A673 (cell line): ENCODE measurements at regions not wholly inside any gene's neighbourhood (a gene's known extent, or its start where the extent isn't known, plus 50 kb on each side); places are given as distances from the start of the nearest gene placed in this dataset.

Experiments used
- CTCF ChIP-seq: fragments of 300-800, 200-600 bp; sonication (generic); conservative IDR thresholded peaks from 2 replicates; pipeline ENCODE4 v1.5.1; 2017; ENCODE audit warnings: low read depth, mild to moderate bottlenecking, antibody characterized with exemption, low read length, moderate library complexity, mixed read lengths
- EZH2 ChIP-seq: fragments of 200-600 bp; sonication (generic); IDR thresholded peaks from 2 replicates; pipeline ENCODE4 v1.6.1; 2017; ENCODE audit warnings: borderline replicate concordance, low read depth, mild to moderate bottlenecking, mixed read lengths, antibody characterized with exemption, low read length; ENCODE audit not compliant: poor library complexity, severe bottlenecking

- TF ChIP-seq CTCF (no peak), EZH2 (no peak)
Measured at GRCh38 chr4:58205446-58206235, 1095.5 kb upstream of the IGFBP7 start.
